Testis (tissue), 2 donors: ENCODE measurements at regions not wholly inside any gene's neighbourhood (a gene's known extent, or its start where the extent isn't known, plus 50 kb on each side); places are given as distances from the start of the nearest gene placed in this dataset.

ENCODE experiments used
- DNase-seq: peaks from one replicate; pipeline ENCODE4 v3.0.0-alpha.2; 2019
- H3K27ac ChIP-seq, 2 donors: fragments of 200-600 bp; sonication (generic); one replicate each; pipeline ENCODE4 v1.5.1; 2019
- H3K27me3 ChIP-seq: fragments of 200-600 bp; sonication (generic); one replicate; pipeline ENCODE4 v1.5.1; 2019
- H3K36me3 ChIP-seq: fragments of 200-600 bp; sonication (generic); one replicate; pipeline ENCODE4 v1.5.1; 2017; ENCODE audit warnings: low read depth; ENCODE audit errors: missing control alignments
- H3K4me1 ChIP-seq: fragments of 200-600 bp; sonication (generic); one replicate; pipeline ENCODE4 v1.5.1; 2019
- H3K4me3 ChIP-seq, 2 donors: fragments of 200-600 bp; sonication (generic); one replicate each; pipeline ENCODE4 v1.5.1; 2017 to 2019
- H3K9me3 ChIP-seq: fragments of 200-600 bp; sonication (generic); one replicate; pipeline ENCODE4 v1.5.1; 2017
- POLR2A ChIP-seq: fragments of 450-650 bp; IDR thresholded peaks from one replicate; pipeline ENCODE4 v1.6.1; 2017; ENCODE audit warnings: antibody characterized with exemption, mild to moderate bottlenecking, moderate library complexity
- WGBS, 2 donors: methylation state at CpG; one replicate each; pipeline ENCODE4 v1.1.5; 2018; 5-methylcytosine and 5-hydroxymethylcytosine counted together
- intact Hi-C: fragments of 100-400 bp; cut with DNase I; formaldehyde crosslinking; loops from one replicate; pipeline ENCODE4 v1.15.1; 2023; ENCODE audit warnings: low total_unique reads
- TF ChIP-seq, protein P1 (sequence below), 3 experiments: fragments of 450-650 bp in 2 of 3; fragments of 200-600 bp in 1 of 3; sonication (generic) in 1 of 3; IDR thresholded peaks; one replicate each; pipeline ENCODE4 v1.5.1; 2016 to 2019; ENCODE audit warnings: antibody characterized with exemption in 3 of 3, mild to moderate bottlenecking in 2 of 3, moderate library complexity in 1 of 3

DNA sequence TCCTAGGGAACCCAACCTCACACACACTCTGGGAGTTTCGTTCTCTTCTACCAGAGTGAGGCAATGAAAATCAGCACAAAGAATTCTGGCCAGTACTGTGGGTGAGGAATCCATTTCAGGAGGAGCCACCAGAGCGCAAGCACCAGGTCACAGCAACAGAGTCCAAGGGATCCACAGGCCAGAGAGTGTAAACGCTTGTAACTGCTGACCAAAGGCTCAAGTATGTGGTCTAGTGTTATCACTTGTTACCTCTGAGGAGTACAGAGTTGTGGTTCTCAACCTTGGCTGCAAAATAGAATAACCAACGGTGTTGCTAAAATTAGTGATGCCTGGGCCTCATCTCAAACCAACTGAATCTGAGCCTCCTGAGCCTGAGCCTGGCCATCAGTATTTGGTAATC is 152.5 kb upstream of the ZNF366 start:
- intact Hi-C loops: no loop called here
- no peaks in the 10 kb centered on the region for H3K4me1 ChIP-seq
- WGBS, 2 donors: 89 to 97% methylated on average over 4 of the region's 4 CpGs
- no peaks in the 10 kb centered on the region for H3K36me3 ChIP-seq
- no peaks in the 10 kb centered on the region for H3K27me3 ChIP-seq
- no peak overlapping the region for H3K4me3 ChIP-seq
- TF ChIP-seq, protein P1, sequence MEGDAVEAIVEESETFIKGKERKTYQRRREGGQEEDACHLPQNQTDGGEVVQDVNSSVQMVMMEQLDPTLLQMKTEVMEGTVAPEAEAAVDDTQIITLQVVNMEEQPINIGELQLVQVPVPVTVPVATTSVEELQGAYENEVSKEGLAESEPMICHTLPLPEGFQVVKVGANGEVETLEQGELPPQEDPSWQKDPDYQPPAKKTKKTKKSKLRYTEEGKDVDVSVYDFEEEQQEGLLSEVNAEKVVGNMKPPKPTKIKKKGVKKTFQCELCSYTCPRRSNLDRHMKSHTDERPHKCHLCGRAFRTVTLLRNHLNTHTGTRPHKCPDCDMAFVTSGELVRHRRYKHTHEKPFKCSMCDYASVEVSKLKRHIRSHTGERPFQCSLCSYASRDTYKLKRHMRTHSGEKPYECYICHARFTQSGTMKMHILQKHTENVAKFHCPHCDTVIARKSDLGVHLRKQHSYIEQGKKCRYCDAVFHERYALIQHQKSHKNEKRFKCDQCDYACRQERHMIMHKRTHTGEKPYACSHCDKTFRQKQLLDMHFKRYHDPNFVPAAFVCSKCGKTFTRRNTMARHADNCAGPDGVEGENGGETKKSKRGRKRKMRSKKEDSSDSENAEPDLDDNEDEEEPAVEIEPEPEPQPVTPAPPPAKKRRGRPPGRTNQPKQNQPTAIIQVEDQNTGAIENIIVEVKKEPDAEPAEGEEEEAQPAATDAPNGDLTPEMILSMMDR (IDR thresholded peaks at IDR 0.05): no peak
- no peak for TF ChIP-seq POLR2A
- no peaks in the 10 kb centered on the region for H3K9me3 ChIP-seq
- H3K27ac ChIP-seq: no peak overlapping the region
- DNase-seq: no peak

DNA sequence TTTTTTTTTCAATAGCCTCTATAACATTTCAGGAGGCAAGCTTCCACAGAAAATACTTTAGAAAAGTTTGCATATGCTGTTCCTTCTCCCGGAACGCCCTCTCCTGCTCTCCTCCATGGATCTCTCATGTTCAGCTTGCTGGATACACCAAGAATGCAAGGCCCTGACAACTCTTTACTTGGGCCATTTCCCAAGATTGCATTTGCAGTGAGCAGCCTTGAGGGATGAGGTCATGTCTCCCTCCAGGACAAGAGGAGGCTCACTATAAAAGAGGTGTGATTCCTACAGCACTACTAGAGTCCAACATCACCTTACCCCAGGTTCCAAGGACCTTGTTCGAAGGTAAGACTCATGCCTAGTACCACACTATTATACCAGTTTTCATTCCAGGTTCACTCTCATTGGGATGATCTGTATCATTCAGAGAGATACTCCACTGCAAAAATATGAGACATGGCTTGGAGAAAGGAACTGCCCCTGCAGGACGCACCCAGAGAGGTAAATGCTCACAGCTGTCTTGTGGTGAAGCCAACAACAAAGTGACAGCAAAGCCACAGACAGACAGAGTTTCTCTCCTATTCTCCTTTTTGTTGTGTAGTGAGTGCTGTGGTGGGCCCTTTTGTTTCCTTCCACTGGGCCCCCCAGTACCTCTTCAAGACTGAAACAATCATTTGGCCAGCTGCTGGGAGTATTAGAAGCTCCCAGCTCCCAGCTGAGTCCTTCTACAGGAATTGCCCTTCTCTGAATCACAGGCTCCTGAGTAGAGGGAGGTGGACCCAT is 151.7 kb upstream of the ZNF366 start:
- H3K36me3 ChIP-seq: no peaks in the 10 kb centered on the region
- no peak overlapping the region for H3K4me3 ChIP-seq
- 87 to 88% methylated on average over 4 of the region's 4 CpGs for WGBS, 2 donors
- no peaks in the 10 kb centered on the region for H3K9me3 ChIP-seq
- TF ChIP-seq, protein P1 (IDR thresholded peaks at IDR 0.05): no peak
- TF ChIP-seq POLR2A: no peak
- intact Hi-C loops: no loop called here
- H3K27ac ChIP-seq: no peak overlapping the region
- no peak for DNase-seq
- H3K4me1 ChIP-seq: no peaks in the 10 kb centered on the region
- no peaks in the 10 kb centered on the region for H3K27me3 ChIP-seq

DNA sequence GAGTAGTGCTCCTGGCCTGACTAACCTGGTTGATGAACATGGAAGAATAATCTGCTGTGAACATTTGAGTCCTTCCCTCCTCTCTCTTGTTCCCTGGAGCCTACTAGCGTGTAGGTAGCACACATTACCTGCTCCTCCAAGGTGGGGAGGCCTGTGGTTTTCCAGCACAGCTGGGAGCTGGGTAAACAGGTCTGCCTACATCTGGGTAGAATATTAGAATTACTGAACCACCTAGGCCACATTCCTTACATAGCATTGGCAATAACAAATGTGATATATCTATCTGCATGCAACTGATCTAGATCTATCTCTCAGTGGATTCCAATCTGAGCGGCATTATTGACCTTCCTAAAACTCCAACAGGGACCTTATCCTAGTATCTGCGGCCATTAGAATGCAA is 151.0 kb upstream of the ZNF366 start:
- no peak for DNase-seq
- Histone ChIP-seq H3K9me3 (no peaks in the 10 kb centered on the region), H3K36me3 (no peaks in the 10 kb centered on the region), H3K27me3 (no peaks in the 10 kb centered on the region), H3K27ac (no peak overlapping the region), H3K4me1 (no peaks in the 10 kb centered on the region), H3K4me3 (no peak overlapping the region)
- WGBS, 2 donors: 89 to 94% methylated on average over 3 of the region's 3 CpGs
- intact Hi-C loops: no loop called here
- TF ChIP-seq, protein P1 (IDR thresholded peaks at IDR 0.05): no peak
- TF ChIP-seq POLR2A: no peak

DNA sequence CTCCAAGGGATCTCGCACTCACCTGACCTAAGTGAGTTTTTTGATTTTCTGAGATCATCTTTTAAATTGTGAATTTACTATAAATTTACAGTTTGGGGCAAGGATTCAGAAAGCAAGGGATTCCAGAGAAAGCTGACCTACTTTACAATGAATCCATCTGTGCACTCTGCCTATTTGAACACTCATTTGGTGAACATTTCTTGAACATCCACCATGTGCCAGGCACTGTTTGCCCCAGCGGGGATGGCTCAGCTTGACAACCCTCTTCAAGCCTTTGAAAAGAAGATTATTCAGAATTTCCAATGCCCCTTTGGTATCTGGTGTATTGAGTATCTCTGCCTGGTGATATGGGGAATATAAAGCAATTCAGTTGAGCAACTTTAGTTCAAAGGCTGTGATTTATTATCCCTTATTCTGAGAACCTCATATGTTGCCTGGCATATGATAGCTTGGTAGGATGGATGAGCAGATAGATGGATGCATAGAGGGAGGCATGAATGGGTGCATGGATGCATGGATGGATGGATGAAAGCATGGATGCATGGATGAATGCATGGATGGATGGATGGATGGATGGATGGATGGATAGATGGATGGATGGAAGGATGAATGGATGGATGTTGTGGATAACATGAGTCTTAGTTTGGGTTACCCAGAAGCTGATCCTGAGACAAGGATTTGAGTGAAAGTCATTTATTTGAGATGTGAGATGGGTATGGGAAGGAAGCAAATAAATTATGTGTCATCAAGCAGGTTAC is 149.7 kb upstream of the ZNF366 start:
- 97% methylated on average over 2 of the region's 2 CpGs for WGBS, 2 donors
- no peaks in the 10 kb centered on the region for H3K4me1 ChIP-seq
- H3K36me3 ChIP-seq: no peaks in the 10 kb centered on the region
- no peaks in the 10 kb centered on the region for H3K9me3 ChIP-seq
- no peak for DNase-seq
- TF ChIP-seq POLR2A: no peak
- TF ChIP-seq, protein P1 (IDR thresholded peaks at IDR 0.05): no peak
- H3K27ac ChIP-seq: no peak overlapping the region
- H3K4me3 ChIP-seq: no peak overlapping the region
- H3K27me3 ChIP-seq: no peaks in the 10 kb centered on the region
- intact Hi-C loops: no loop called here
